ENCODE measurements at regions not wholly inside any gene's neighbourhood (a gene's known extent, or its start where the extent isn't known, plus 50 kb on each side); places are given as distances from the start of the nearest gene placed in this dataset.

DNA sequence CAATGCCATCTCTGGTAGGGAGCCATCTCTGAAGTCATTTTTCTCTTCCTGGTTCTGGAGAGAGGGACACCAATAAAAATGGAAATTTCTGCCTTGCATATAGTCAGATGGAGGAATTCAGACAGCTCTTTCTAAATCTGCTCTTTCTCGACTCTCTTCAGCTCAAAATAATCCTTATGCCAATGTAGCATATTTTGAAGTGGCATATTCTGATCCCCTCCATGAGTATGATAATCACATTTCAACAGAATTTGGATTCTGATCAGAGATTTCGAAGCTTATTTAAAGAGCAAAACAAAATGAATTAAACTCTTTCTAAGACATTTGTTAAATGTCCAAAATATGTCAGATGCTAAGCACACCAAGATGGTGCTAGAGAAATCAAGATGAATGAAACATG lies 267.1 kb upstream of the BTBD3 start:
- H3K79me2 ChIP-seq (ENCODE audit: low read depth), result no peaks in the 10 kb centered on the region
- H3K4me3 ChIP-seq, result no peak overlapping the region
- H3K9ac ChIP-seq, result no peak overlapping the region
- no peak overlapping the region for H3K27ac ChIP-seq
- Mint-ChIP-seq H3K4me3 (no peak overlapping the region), H3K27ac (no peak overlapping the region), H3K4me1 (no peaks in the 10 kb centered on the region), H3K36me3 (no peaks in the 10 kb centered on the region), H3K9me3 (no peaks in the 10 kb centered on the region), H3K27me3 (ENCODE audit: insufficient read depth, low read depth) (no peaks in the 10 kb centered on the region)
- no peaks in the 10 kb centered on the region for H3K36me3 ChIP-seq
- H4K20me1 ChIP-seq (ENCODE audit: low read depth), result no peaks in the 10 kb centered on the region
- H2AFZ ChIP-seq (replicated peaks), result no peak overlapping the region
- H3K9me3 ChIP-seq (ENCODE audit: low read depth), result no peaks in the 10 kb centered on the region
- no peak overlapping the region for H3K4me2 ChIP-seq
- no peaks in the 10 kb centered on the region for H3K4me1 ChIP-seq
- TF ChIP-seq EZH2phosphoT487 (IDR thresholded peaks at IDR 0.05) (no peak), EZH2 (IDR thresholded peaks at IDR 0.05) (no peak)
- TF ChIP-seq, protein P1, sequence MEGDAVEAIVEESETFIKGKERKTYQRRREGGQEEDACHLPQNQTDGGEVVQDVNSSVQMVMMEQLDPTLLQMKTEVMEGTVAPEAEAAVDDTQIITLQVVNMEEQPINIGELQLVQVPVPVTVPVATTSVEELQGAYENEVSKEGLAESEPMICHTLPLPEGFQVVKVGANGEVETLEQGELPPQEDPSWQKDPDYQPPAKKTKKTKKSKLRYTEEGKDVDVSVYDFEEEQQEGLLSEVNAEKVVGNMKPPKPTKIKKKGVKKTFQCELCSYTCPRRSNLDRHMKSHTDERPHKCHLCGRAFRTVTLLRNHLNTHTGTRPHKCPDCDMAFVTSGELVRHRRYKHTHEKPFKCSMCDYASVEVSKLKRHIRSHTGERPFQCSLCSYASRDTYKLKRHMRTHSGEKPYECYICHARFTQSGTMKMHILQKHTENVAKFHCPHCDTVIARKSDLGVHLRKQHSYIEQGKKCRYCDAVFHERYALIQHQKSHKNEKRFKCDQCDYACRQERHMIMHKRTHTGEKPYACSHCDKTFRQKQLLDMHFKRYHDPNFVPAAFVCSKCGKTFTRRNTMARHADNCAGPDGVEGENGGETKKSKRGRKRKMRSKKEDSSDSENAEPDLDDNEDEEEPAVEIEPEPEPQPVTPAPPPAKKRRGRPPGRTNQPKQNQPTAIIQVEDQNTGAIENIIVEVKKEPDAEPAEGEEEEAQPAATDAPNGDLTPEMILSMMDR (IDR thresholded peaks at IDR 0.05), result no peak
- H3F3A ChIP-seq (ENCODE audit: low read depth), result no peaks in the 10 kb centered on the region
- DNase-seq (ENCODE audit: low spot score), result no peak
- H3K27me3 ChIP-seq, result no peaks in the 10 kb centered on the region

- no peak for DNase-seq (ENCODE audit: low spot score)
- H3F3A ChIP-seq (ENCODE audit: low read depth), result no peaks in the 10 kb centered on the region
- H3K9me3 ChIP-seq (ENCODE audit: low read depth), result no peaks in the 10 kb centered on the region
- no peaks in the 10 kb centered on the region for H3K36me3 ChIP-seq
- Mint-ChIP-seq H3K9me3 (no peaks in the 10 kb centered on the region), H3K27me3 (ENCODE audit: insufficient read depth, low read depth) (no peaks in the 10 kb centered on the region), H3K36me3 (no peaks in the 10 kb centered on the region), H3K4me3 (no peak overlapping the region), H3K27ac (no peak overlapping the region), H3K4me1 (no peaks in the 10 kb centered on the region)
- no peaks in the 10 kb centered on the region for H3K4me1 ChIP-seq
- no peak overlapping the region for H3K9ac ChIP-seq
- H3K79me2 ChIP-seq (ENCODE audit: low read depth), result no peaks in the 10 kb centered on the region
- no peak overlapping the region for H3K4me3 ChIP-seq
- no peak overlapping the region for H3K27ac ChIP-seq
- H3K4me2 ChIP-seq, result no peak overlapping the region
- TF ChIP-seq EZH2phosphoT487 (IDR thresholded peaks at IDR 0.05), result no peak
- TF ChIP-seq, protein P1 (IDR thresholded peaks at IDR 0.05), result no peak
- H2AFZ ChIP-seq (replicated peaks), result no peak overlapping the region
- H4K20me1 ChIP-seq (ENCODE audit: low read depth), result no peaks in the 10 kb centered on the region
- no peaks in the 10 kb centered on the region for H3K27me3 ChIP-seq
Observed at GRCh38 chr20:11651138-11651537, 266.6 kb upstream of the BTBD3 start.

GRCh38 chr20:11651647-11652046 lies 266.0 kb upstream of the BTBD3 start:
- H3K36me3 ChIP-seq, result no peaks in the 10 kb centered on the region
- no peaks in the 10 kb centered on the region for H3K36me3 Mint-ChIP-seq
- no peak overlapping the region for H3K27ac Mint-ChIP-seq
- no peaks in the 10 kb centered on the region for H4K20me1 ChIP-seq (ENCODE audit: low read depth)
- no peaks in the 10 kb centered on the region for H3K9me3 Mint-ChIP-seq
- H3K9ac ChIP-seq, result no peak overlapping the region
- no peaks in the 10 kb centered on the region for H3K4me1 ChIP-seq
- DNase-seq (ENCODE audit: low spot score), result no peak
- H3K4me2 ChIP-seq, result no peak overlapping the region
- H2AFZ ChIP-seq (replicated peaks), result no peak overlapping the region
- H3K4me3 ChIP-seq, result no peak overlapping the region
- TF ChIP-seq, protein P1 (IDR thresholded peaks at IDR 0.05), result no peak
- no peak for TF ChIP-seq EZH2 (IDR thresholded peaks at IDR 0.05)
- TF ChIP-seq EZH2phosphoT487 (IDR thresholded peaks at IDR 0.05), result no peak
- no peaks in the 10 kb centered on the region for H3K27me3 Mint-ChIP-seq (ENCODE audit: insufficient read depth, low read depth)
- no peaks in the 10 kb centered on the region for H3K4me1 Mint-ChIP-seq
- no peak overlapping the region for H3K27ac ChIP-seq
- no peaks in the 10 kb centered on the region for H3K79me2 ChIP-seq (ENCODE audit: low read depth)
- no peaks in the 10 kb centered on the region for H3K9me3 ChIP-seq (ENCODE audit: low read depth)
- no peaks in the 10 kb centered on the region for H3F3A ChIP-seq (ENCODE audit: low read depth)
- H3K4me3 Mint-ChIP-seq, result no peak overlapping the region
- no peaks in the 10 kb centered on the region for H3K27me3 ChIP-seq

DNA sequence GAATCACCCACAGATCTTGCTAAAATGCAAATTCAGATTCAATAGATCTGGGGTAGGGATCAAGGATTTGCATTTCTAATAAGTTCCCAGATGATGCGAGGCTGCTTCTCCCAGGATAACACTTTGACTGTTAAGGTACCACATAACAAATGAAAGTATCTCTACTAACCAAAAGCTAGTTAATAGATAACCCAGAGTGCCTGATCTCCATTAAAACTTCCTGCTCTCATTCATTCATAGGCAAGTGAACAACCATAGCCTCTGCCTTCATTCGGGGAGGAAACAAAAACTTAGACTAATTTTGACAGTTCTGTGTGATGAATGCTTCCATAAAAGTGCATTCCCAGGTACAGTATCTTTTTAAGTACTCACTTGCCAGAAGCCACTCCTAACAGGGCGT lies 265.6 kb upstream of the BTBD3 start:
- no peaks in the 10 kb centered on the region for H3K9me3 Mint-ChIP-seq
- H3K4me1 ChIP-seq, result no peaks in the 10 kb centered on the region
- H3K27me3 Mint-ChIP-seq (ENCODE audit: insufficient read depth, low read depth), result no peaks in the 10 kb centered on the region
- H4K20me1 ChIP-seq (ENCODE audit: low read depth), result no peaks in the 10 kb centered on the region
- H3K36me3 Mint-ChIP-seq, result no peaks in the 10 kb centered on the region
- H2AFZ ChIP-seq (replicated peaks), result no peak overlapping the region
- H3K4me2 ChIP-seq, result no peak overlapping the region
- no peaks in the 10 kb centered on the region for H3K36me3 ChIP-seq
- no peak overlapping the region for H3K27ac Mint-ChIP-seq
- TF ChIP-seq EZH2phosphoT487 (IDR thresholded peaks at IDR 0.05) (no peak), EZH2 (IDR thresholded peaks at IDR 0.05) (no peak)
- TF ChIP-seq, protein P1 (IDR thresholded peaks at IDR 0.05), result no peak
- H3K9ac ChIP-seq, result no peak overlapping the region
- H3K4me3 ChIP-seq, result no peak overlapping the region
- H3K79me2 ChIP-seq (ENCODE audit: low read depth), result no peaks in the 10 kb centered on the region
- H3F3A ChIP-seq (ENCODE audit: low read depth), result no peaks in the 10 kb centered on the region
- no peaks in the 10 kb centered on the region for H3K27me3 ChIP-seq
- no peak overlapping the region for H3K4me3 Mint-ChIP-seq
- no peaks in the 10 kb centered on the region for H3K4me1 Mint-ChIP-seq
- H3K9me3 ChIP-seq (ENCODE audit: low read depth), result no peaks in the 10 kb centered on the region
- no peak overlapping the region for H3K27ac ChIP-seq
- no peak for DNase-seq (ENCODE audit: low spot score)
